ENCODE measurements at regions not wholly inside any gene's neighbourhood (a gene's known extent, or its start where the extent isn't known, plus 50 kb on each side); places are given as distances from the start of the nearest gene placed in this dataset.
"Not testable (repeated sequence)": the region's sequence is repeated elsewhere in the genome, so short reads cannot be mapped to it uniquely, and the experiment has no call there.

- no peak overlapping the region for H3K4me3 Mint-ChIP-seq
- no peaks in the 10 kb centered on the region for H3K9me3 Mint-ChIP-seq
- no peak for DNase-seq
- intact Hi-C loops (cut with micrococcal nuclease): no loop called here
- no peaks in the 10 kb centered on the region for H3K27me3 Mint-ChIP-seq
- H3K36me3 Mint-ChIP-seq: no peaks in the 10 kb centered on the region
- ChIA-PET POLR2A (no interaction called here), CTCF (no interaction called here)
- H3K4me1 Mint-ChIP-seq (ENCODE audit: low read depth): no peaks in the 10 kb centered on the region
- H3K27ac Mint-ChIP-seq: no peak overlapping the region
Measured at GRCh38 chr5:38138574-38138973, 119.8 kb upstream of the EGFLAM start.

DNA sequence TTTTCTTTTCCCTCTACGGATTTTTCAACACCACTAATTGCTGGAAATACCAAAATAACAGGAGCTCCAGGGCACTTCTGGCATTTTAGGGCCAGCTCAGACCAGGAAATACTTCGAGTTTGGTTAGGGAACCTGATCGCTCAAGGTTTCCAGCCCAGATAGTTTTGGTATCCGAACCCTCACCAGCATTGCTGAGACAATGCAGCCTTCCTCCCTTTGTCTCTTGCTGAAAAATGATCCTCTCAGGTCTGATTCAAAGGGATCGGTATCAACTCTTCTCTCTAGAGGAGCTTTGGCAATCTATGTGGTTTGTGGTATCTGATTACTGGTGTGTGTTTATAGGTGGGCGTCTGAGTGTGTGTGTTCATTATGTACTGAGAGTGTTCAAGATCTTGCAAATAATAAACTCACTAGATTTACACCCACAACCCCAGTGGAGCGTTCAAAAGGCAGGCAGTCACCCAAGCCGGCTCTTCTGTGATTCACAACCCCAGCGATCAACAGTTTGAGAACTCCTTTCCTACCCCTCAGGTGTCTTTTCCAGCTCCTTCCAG is 122.8 kb upstream of the EGFLAM start:
- Mint-ChIP-seq H3K36me3 (no peaks in the 10 kb centered on the region), H3K27ac (no peak overlapping the region), H3K4me3 (no peak overlapping the region), H3K27me3 (no peaks in the 10 kb centered on the region), H3K9me3 (no peaks in the 10 kb centered on the region), H3K4me1 (ENCODE audit: low read depth) (no peaks in the 10 kb centered on the region)
- no peak for DNase-seq
- intact Hi-C loops (cut with micrococcal nuclease): no loop called here
- ChIA-PET POLR2A (no interaction called here), CTCF (no interaction called here)

DNA sequence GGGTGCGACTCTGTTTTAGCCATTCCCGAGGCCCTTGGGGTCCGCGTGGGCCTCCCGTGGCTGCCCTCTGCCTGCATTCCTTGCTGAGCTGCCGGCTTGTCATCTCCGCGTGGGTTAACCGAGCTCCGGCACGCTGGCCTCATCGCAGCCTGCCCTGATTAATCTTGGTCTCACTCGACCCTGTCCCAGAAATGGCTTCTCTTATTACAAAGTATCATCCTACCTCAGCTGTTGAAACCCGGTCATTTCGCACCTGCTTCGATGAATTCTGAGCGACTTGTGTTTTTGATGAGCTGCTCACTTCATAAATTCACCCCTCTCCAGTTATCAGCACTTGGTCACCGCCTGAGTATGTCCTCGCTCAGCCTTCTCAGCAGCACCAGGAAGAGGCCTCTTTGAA is 123.5 kb upstream of the EGFLAM start:
- no peak for DNase-seq
- H3K27me3 Mint-ChIP-seq: no peaks in the 10 kb centered on the region
- intact Hi-C loops (cut with micrococcal nuclease): no loop called here
- no peaks in the 10 kb centered on the region for H3K36me3 Mint-ChIP-seq
- no peaks in the 10 kb centered on the region for H3K4me1 Mint-ChIP-seq (ENCODE audit: low read depth)
- no peak overlapping the region for H3K4me3 Mint-ChIP-seq
- H3K27ac Mint-ChIP-seq: no peak overlapping the region
- H3K9me3 Mint-ChIP-seq: no peaks in the 10 kb centered on the region
- ChIA-PET CTCF (no interaction called here), POLR2A (no interaction called here)

GRCh38 chr5:38134294-38134693 is 124.1 kb upstream of the EGFLAM start:
- CTCF ChIA-PET; POLR2A ChIA-PET; H3K27ac Mint-ChIP-seq; H3K4me1 Mint-ChIP-seq (ENCODE audit: low read depth); H3K27me3 Mint-ChIP-seq; H3K9me3 Mint-ChIP-seq; H3K4me3 Mint-ChIP-seq; DNase-seq; H3K36me3 Mint-ChIP-seq; intact Hi-C loops (cut with micrococcal nuclease): not testable (repeated sequence)

- Mint-ChIP-seq H3K4me1 (ENCODE audit: low read depth) (no peaks in the 10 kb centered on the region), H3K36me3 (no peaks in the 10 kb centered on the region), H3K4me3 (no peak overlapping the region), H3K9me3 (no peaks in the 10 kb centered on the region), H3K27me3 (peaks cover under 1% of the 10 kb centered on the region), H3K27ac (no peak overlapping the region)
- DNase-seq: no peak
- intact Hi-C loops (cut with micrococcal nuclease): no loop called here
- ChIA-PET CTCF (no interaction called here), POLR2A (no interaction called here)
Measured at GRCh38 chr5:38131686-38132085, 126.7 kb upstream of the EGFLAM start.

DNA sequence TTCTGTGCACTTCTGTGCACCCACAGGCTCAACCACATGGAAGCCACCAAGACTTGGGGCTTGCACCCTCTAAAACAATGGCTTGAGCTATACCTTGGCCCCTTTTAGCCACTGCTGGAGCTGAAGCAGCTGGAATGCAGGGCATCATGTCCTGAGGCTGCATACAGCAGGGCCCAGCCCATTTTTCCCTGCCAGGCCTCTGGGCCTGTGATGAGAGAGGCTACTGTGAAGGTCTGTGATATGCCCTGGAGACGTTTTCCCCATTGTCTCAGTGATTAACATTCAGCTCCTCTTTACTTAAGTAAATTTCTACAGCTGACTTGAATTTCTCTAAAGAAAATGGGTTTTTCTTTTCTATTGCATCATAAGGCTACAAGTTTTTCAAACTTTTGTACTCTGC is 134.0 kb upstream of the EGFLAM start:
- Mint-ChIP-seq H3K4me1 (ENCODE audit: low read depth) (no peaks in the 10 kb centered on the region), H3K36me3 (no peaks in the 10 kb centered on the region), H3K4me3 (no peak overlapping the region), H3K27me3 (peaks cover 1% of the 10 kb centered on the region), H3K27ac (no peak overlapping the region), H3K9me3 (no peaks in the 10 kb centered on the region)
- ChIA-PET CTCF (no interaction called here), POLR2A (no interaction called here)
- DNase-seq: no peak
- intact Hi-C loops (cut with micrococcal nuclease): no loop called here

DNA sequence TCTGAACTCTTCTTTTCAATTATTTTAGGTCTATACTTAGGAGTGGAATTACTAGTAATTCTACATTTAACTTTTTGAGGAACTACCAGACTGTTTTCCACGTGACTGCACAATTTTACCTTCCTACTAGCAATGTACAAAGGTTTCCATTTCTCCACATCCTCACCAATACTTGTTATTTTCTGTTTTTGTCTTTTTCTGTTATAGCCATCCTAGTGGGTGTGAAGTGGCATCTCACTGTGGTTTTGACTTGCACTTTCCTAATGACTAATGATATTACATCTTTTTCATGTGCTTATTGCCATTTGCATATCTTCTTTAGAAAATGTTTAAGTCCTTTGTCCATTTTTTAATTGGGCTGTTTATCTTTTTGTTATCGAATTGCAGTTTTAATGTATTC is 136.9 kb upstream of the EGFLAM start:
- DNase-seq: no peak
- CTCF ChIA-PET: no interaction called here
- Mint-ChIP-seq H3K9me3 (no peaks in the 10 kb centered on the region), H3K4me1 (ENCODE audit: low read depth) (no peaks in the 10 kb centered on the region), H3K4me3 (no peak overlapping the region), H3K27me3 (no peaks in the 10 kb centered on the region), H3K27ac (no peak overlapping the region), H3K36me3 (no peaks in the 10 kb centered on the region)
- intact Hi-C loops (cut with micrococcal nuclease): no loop called here
- POLR2A ChIA-PET: no interaction called here

DNA sequence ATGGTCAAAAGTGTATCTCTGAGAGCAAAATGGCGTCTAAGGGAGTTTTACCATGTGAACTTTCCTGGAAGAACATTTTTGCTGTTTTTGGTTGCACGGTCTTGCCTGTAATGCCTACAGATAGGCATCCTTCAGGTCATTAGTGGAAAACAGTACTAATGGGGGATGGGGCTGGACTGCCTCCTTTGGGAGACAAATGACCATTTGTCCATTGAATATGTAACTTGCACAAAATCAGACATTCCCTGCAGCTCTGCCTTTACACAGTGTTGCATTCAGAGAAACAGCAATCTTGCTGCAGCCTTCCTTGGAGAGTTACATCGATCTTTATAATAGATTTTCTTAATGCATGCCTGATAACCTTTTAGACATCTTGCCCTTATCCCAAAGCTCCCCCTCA is 138.5 kb upstream of the EGFLAM start:
- no peak for DNase-seq
- POLR2A ChIA-PET: no interaction called here
- Mint-ChIP-seq H3K27me3 (no peaks in the 10 kb centered on the region), H3K4me1 (ENCODE audit: low read depth) (no peaks in the 10 kb centered on the region), H3K27ac (no peak overlapping the region), H3K9me3 (no peaks in the 10 kb centered on the region), H3K36me3 (no peaks in the 10 kb centered on the region), H3K4me3 (no peak overlapping the region)
- intact Hi-C loops (cut with micrococcal nuclease): no loop called here
- CTCF ChIA-PET: no interaction called here

- ChIA-PET CTCF (no interaction called here), POLR2A (no interaction called here)
- Mint-ChIP-seq H3K36me3 (no peaks in the 10 kb centered on the region), H3K27ac (no peak overlapping the region), H3K4me3 (no peak overlapping the region), H3K4me1 (ENCODE audit: low read depth) (no peaks in the 10 kb centered on the region), H3K27me3 (no peaks in the 10 kb centered on the region), H3K9me3 (no peaks in the 10 kb centered on the region)
- intact Hi-C loops (cut with micrococcal nuclease): no loop called here
- no peak for DNase-seq
Measured at GRCh38 chr5:38117784-38118479, 140.4 kb upstream of the EGFLAM start.

DNA sequence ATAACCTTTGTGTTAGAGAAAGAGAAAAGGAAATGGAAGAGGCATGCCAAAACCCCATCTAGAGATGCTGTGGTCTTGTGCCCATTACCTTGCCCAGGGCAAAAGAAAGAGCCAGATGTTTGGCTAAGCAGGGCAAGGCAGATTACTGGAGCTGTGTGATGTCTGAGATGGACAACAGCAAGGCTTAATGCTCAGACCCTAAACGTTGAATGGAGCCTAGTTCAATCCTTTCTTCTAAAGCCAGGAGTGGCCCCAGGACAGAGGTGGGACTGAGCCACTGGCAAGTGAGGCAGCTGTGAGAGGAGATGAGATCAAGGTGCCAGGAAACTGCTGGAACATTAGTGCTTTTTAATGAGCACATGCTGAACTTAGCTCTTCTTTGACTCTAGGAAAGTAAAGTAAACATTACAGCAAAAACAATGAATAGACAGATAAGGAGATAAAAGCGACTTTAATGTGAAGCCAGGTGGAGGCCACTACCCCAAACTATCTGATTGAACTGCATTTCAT is 143.0 kb upstream of the EGFLAM start:
- Mint-ChIP-seq H3K9me3 (no peaks in the 10 kb centered on the region), H3K27ac (no peak overlapping the region), H3K4me3 (no peak overlapping the region), H3K27me3 (no peaks in the 10 kb centered on the region), H3K36me3 (no peaks in the 10 kb centered on the region), H3K4me1 (ENCODE audit: low read depth) (no peaks in the 10 kb centered on the region)
- CTCF ChIA-PET: no interaction called here
- POLR2A ChIA-PET: no interaction called here
- DNase-seq: no peak
- intact Hi-C loops (cut with micrococcal nuclease): no loop called here

GRCh38 chr5:38113880-38114279 is 144.5 kb upstream of the EGFLAM start:
- no peaks in the 10 kb centered on the region for H3K9me3 Mint-ChIP-seq
- H3K4me3 Mint-ChIP-seq: no peak overlapping the region
- no peak overlapping the region for H3K27ac Mint-ChIP-seq
- DNase-seq: no peak
- no peaks in the 10 kb centered on the region for H3K4me1 Mint-ChIP-seq (ENCODE audit: low read depth)
- ChIA-PET CTCF (no interaction called here), POLR2A (no interaction called here)
- no peaks in the 10 kb centered on the region for H3K36me3 Mint-ChIP-seq
- H3K27me3 Mint-ChIP-seq: peaks cover 2% of the 10 kb centered on the region
- intact Hi-C loops (cut with micrococcal nuclease): no loop called here

DNA sequence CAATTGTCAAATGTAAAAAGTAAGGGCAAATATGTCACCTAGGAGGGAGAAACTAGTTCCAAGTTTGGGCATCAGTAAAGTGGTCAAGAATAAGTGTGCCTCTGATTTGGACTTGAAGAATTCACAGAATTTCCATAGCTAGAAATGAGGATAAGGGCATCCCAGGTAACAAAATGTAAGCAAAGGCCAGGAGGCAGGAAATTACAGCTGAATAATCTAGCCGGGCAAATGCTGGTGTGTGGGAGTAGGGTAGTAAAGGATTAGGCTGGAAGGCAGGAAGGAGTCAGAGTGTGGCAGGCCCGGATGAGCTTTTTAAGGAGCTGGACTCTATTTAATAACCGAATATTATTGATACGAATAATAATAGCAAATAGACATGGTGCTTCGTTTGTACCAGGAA is 144.9 kb upstream of the EGFLAM start:
- Mint-ChIP-seq H3K27ac (no peak overlapping the region), H3K9me3 (no peaks in the 10 kb centered on the region), H3K36me3 (no peaks in the 10 kb centered on the region), H3K4me1 (ENCODE audit: low read depth) (no peaks in the 10 kb centered on the region), H3K4me3 (no peak overlapping the region), H3K27me3 (peaks cover 2% of the 10 kb centered on the region)
- POLR2A ChIA-PET: no interaction called here
- no peak for DNase-seq
- intact Hi-C loops (cut with micrococcal nuclease): no loop called here
- CTCF ChIA-PET: no interaction called here

GRCh38 chr5:38112938-38113337 is 145.4 kb upstream of the EGFLAM start:
- no peak for DNase-seq
- peaks cover 2% of the 10 kb centered on the region for H3K27me3 Mint-ChIP-seq
- H3K27ac Mint-ChIP-seq: no peak overlapping the region
- H3K36me3 Mint-ChIP-seq: no peaks in the 10 kb centered on the region
- no peak overlapping the region for H3K4me3 Mint-ChIP-seq
- CTCF ChIA-PET: interaction anchor here (0.7 kb wide), 1 partner anchor 210 kb away, joined by 3 read pairs; no protein-coding TSS in a partner anchor
- intact Hi-C loops (cut with micrococcal nuclease): no loop called here
- no peaks in the 10 kb centered on the region for H3K9me3 Mint-ChIP-seq
- H3K4me1 Mint-ChIP-seq (ENCODE audit: low read depth): no peaks in the 10 kb centered on the region
- POLR2A ChIA-PET: no interaction called here

Measured in activated CD4-positive, alpha-beta memory T cell treated with anti-CD3 and anti-CD28 coated beads for 36 hours (primary cell).